OCI-LY1 (cell line): ENCODE measurements at regions not wholly inside any gene's neighbourhood (a gene's known extent, or its start where the extent isn't known, plus 50 kb on each side); places are given as distances from the start of the nearest gene placed in this dataset.

Experiments used
- H2AFZ ChIP-seq: fragments of 200-600 bp; sonication (generic), shearing (Covaris generic); 2 replicates; pipeline ENCODE4 v1.6.0; 2014; ENCODE audit warnings: antibody characterized with exemption, mild to moderate bottlenecking, low read length
- H3F3A ChIP-seq: fragments of 200-600 bp; sonication (generic), shearing (Covaris generic); 2 replicates; pipeline ENCODE4 v1.6.0; 2014; ENCODE audit warnings: mild to moderate bottlenecking, antibody characterized with exemption, low read length, moderate library complexity; ENCODE audit not compliant: insufficient read depth
- H3K27ac ChIP-seq: fragments of 200-600 bp; sonication (generic); 2 replicates; pipeline ENCODE4 v1.5.1; 2014; ENCODE audit warnings: low read length, mixed run types, mild to moderate bottlenecking, low read depth; ENCODE audit not compliant: poor library complexity, severe bottlenecking
- H3K27me3 ChIP-seq: fragments of 200-600 bp; sonication (generic); 2 replicates; pipeline ENCODE4 v1.6.0; 2014; ENCODE audit warnings: antibody characterized with exemption, mild to moderate bottlenecking, low read length, moderate library complexity; ENCODE audit not compliant: insufficient read depth
- H3K36me3 ChIP-seq: fragments of 200-600 bp; sonication (generic); 2 replicates; pipeline ENCODE4 v1.6.1; 2014; ENCODE audit warnings: mild to moderate bottlenecking, antibody characterized with exemption, low read length, moderate library complexity, mixed read lengths; ENCODE audit not compliant: insufficient read depth
- H3K4me1 ChIP-seq: fragments of 200-600 bp; sonication (generic); 2 replicates; pipeline ENCODE4 v1.5.1; 2014; ENCODE audit warnings: mild to moderate bottlenecking, low read length, moderate library complexity; ENCODE audit not compliant: insufficient read depth, severe bottlenecking
- H3K4me2 ChIP-seq: fragments of 200-600 bp; sonication (generic), shearing (Covaris generic); 2 replicates; pipeline ENCODE4 v1.6.1; 2014; ENCODE audit warnings: low read length
- H3K4me3 ChIP-seq: fragments of 200-600 bp; sonication (generic); 2 replicates; pipeline ENCODE4 v1.5.1; 2014; ENCODE audit warnings: low read length, low read depth, mild to moderate bottlenecking, mixed read lengths; ENCODE audit not compliant: poor library complexity, severe bottlenecking
- H3K79me2 ChIP-seq: fragments of 200-600 bp; shearing (Covaris generic); 2 replicates; pipeline ENCODE4 v1.6.1; 2016; ENCODE audit warnings: mixed run types, low read length, mixed read lengths; ENCODE audit not compliant: insufficient read depth
- H3K9ac ChIP-seq: fragments of 200-600 bp; sonication (generic), shearing (Covaris generic); 2 replicates; pipeline ENCODE4 v1.6.1; 2014; ENCODE audit warnings: mild to moderate bottlenecking, low read length, mixed read lengths
- H3K9me2 ChIP-seq: fragments of 200-600 bp; sonication (generic), shearing (Covaris generic); 2 replicates; pipeline ENCODE4 v1.6.1; 2014; ENCODE audit warnings: low read depth, mild to moderate bottlenecking, low read length, mixed read lengths
- H3K9me3 ChIP-seq: fragments of 200-600 bp; shearing (Covaris generic); 2 replicates; pipeline ENCODE4 v1.6.1; 2014; ENCODE audit warnings: low read length, mixed read lengths
- H4K20me1 ChIP-seq: fragments of 200-600 bp; sonication (generic), shearing (Covaris generic); 2 replicates; pipeline ENCODE4 v1.6.0; 2016; ENCODE audit warnings: mild to moderate bottlenecking, low read length; ENCODE audit not compliant: insufficient read depth
- CTCF ChIP-seq: fragments of 200-600 bp; sonication (generic), shearing (Covaris generic); IDR thresholded peaks from 2 replicates; pipeline ENCODE4 v1.5.1; 2017; ENCODE audit warnings: mild to moderate bottlenecking, antibody characterized with exemption, low read length, moderate library complexity, mixed read lengths
- EZH2 ChIP-seq: fragments of 200-600 bp; sonication (generic), shearing (Covaris generic); IDR thresholded peaks from 2 replicates; pipeline ENCODE4 v1.8.0; 2017; ENCODE audit warnings: borderline replicate concordance, mixed run types, mild to moderate bottlenecking, antibody characterized with exemption, low read length, moderate library complexity, mixed read lengths

GRCh38 chr18:43588838-43589237 lies 311.5 kb upstream of the SYT4 start:
- Histone ChIP-seq H3K9me2 (no peaks in the 10 kb centered on the region), H2AFZ (no peak overlapping the region), H3F3A (no peaks in the 10 kb centered on the region), H3K36me3 (no peaks in the 10 kb centered on the region), H4K20me1 (no peaks in the 10 kb centered on the region), H3K4me1 (no peaks in the 10 kb centered on the region), H3K79me2 (no peaks in the 10 kb centered on the region), H3K9ac (no peak overlapping the region), H3K4me2 (no peak overlapping the region), H3K27me3 (no peaks in the 10 kb centered on the region), H3K9me3 (no peaks in the 10 kb centered on the region), H3K4me3 (no peak overlapping the region), H3K27ac (no peak overlapping the region)
- no peak for TF ChIP-seq CTCF
- no peak for TF ChIP-seq EZH2

- no peak overlapping the region for H2AFZ ChIP-seq
Measured at GRCh38 chr18:43589611-43590151, 312.4 kb upstream of the SYT4 start.

GRCh38 chr18:43590182-43590903 lies 313.1 kb upstream of the SYT4 start:
- H3K9me3 ChIP-seq = no peaks in the 10 kb centered on the region
- H3K79me2 ChIP-seq = no peaks in the 10 kb centered on the region
- no peak for TF ChIP-seq CTCF
- no peak for TF ChIP-seq EZH2
- H3K36me3 ChIP-seq = no peaks in the 10 kb centered on the region
- H3K9ac ChIP-seq = no peak overlapping the region
- no peaks in the 10 kb centered on the region for H4K20me1 ChIP-seq
- no peak overlapping the region for H3K4me2 ChIP-seq
- H3K9me2 ChIP-seq = no peaks in the 10 kb centered on the region
- no peak overlapping the region for H2AFZ ChIP-seq
- no peak overlapping the region for H3K4me3 ChIP-seq
- H3K27me3 ChIP-seq = no peaks in the 10 kb centered on the region
- no peaks in the 10 kb centered on the region for H3F3A ChIP-seq
- H3K27ac ChIP-seq = no peak overlapping the region
- H3K4me1 ChIP-seq = no peaks in the 10 kb centered on the region

More at GRCh38 chr18:43589611-43590151, 312.4 kb upstream of the SYT4 start:
- TF ChIP-seq CTCF (no peak), EZH2 (no peak)
- H3K27me3 ChIP-seq = no peaks in the 10 kb centered on the region
- H3K9me2 ChIP-seq = no peaks in the 10 kb centered on the region
- H3K4me1 ChIP-seq = no peaks in the 10 kb centered on the region
- no peak overlapping the region for H3K27ac ChIP-seq
- H3K9me3 ChIP-seq = no peaks in the 10 kb centered on the region
- H3K36me3 ChIP-seq = no peaks in the 10 kb centered on the region
- no peaks in the 10 kb centered on the region for H3K79me2 ChIP-seq
- H4K20me1 ChIP-seq = no peaks in the 10 kb centered on the region
- H3K4me2 ChIP-seq = no peak overlapping the region
- no peak overlapping the region for H3K4me3 ChIP-seq
- H3K9ac ChIP-seq = no peak overlapping the region
- no peaks in the 10 kb centered on the region for H3F3A ChIP-seq
